Heart right ventricle (tissue), 16 donors: ENCODE measurements at regions not wholly inside any gene's neighbourhood (a gene's known extent, or its start where the extent isn't known, plus 50 kb on each side); places are given as distances from the start of the nearest gene placed in this dataset.
A peak's percentile ranks its signal among the peaks of the same experiment; 100 is the strongest.

ENCODE experiments used
- ATAC-seq, 8 donors: fragments of 200-7000 bp; cut with Tn5 transposase; one replicate each; pipeline ENCODE4 v1.9.1; 2020; ENCODE audit warnings: mild to moderate bottlenecking in 8 of 8, moderate library complexity in 8 of 8, moderate number of reproducible peaks in 1 of 8
- DNase-seq, 2 donors: peaks; one replicate each; pipeline ENCODE4 v3.0.0-alpha.2; 2020
- H3K27ac ChIP-seq, 10 donors: fragments of 200-600 bp; sonication (generic) in 2 of 10; one replicate each; pipeline versions ENCODE4 v1.5.0 to v1.8.0; 2020 to 2022; ENCODE audit warnings: mild to moderate bottlenecking in 3 of 10
- H3K27me3 ChIP-seq, 7 donors: fragments of 200-600 bp; one replicate each; pipeline ENCODE4 v1.8.0; 2021 to 2022; ENCODE audit warnings: mild to moderate bottlenecking in 2 of 7
- H3K36me3 ChIP-seq, 9 donors: fragments of 200-600 bp; sonication (generic) in 1 of 9; one replicate each; pipeline versions ENCODE4 v1.5.0 to v1.8.0; 2020 to 2022; ENCODE audit warnings: mild to moderate bottlenecking in 2 of 9
- H3K4me1 ChIP-seq, 9 donors: fragments of 200-600 bp; sonication (generic) in 1 of 9; one replicate each; pipeline versions ENCODE4 v1.5.0 to v1.8.0; 2020 to 2022; ENCODE audit warnings: mild to moderate bottlenecking in 4 of 9
- H3K4me3 ChIP-seq, 10 donors: fragments of 200-600 bp; sonication (generic) in 2 of 10; one replicate each; pipeline versions ENCODE4 v1.5.0 to v1.8.0; 2020 to 2022; ENCODE audit warnings: mild to moderate bottlenecking in 7 of 10, moderate library complexity in 2 of 10
- H3K9me3 ChIP-seq, 11 donors: fragments of 200-600 bp in 10 of 11; sonication (generic) in 2 of 11; one replicate each; pipeline versions ENCODE4 v1.5.0 to v1.8.0; 2013 to 2022; ENCODE audit warnings: mild to moderate bottlenecking in 2 of 11, control low read depth in 1 of 11, moderate library complexity in 1 of 11
- WGBS, 2 donors: extraction: QIAGEN DNeasy Blood & Tissue Kit; methylation state at CpG; one replicate each; pipeline ENCODE4 v1.1.7; 2013; ENCODE audit warnings: inconsistent platforms in 1 of 2; 5-methylcytosine and 5-hydroxymethylcytosine counted together
- intact Hi-C, 10 donors: fragments of 100-400 bp; cut with DNase I; formaldehyde crosslinking; loops; one replicate each; pipeline versions ENCODE4 v1.11.1 to v1.14.2; 2022
- TF ChIP-seq, protein P1 (sequence below), 9 donors: fragments of 200-600 bp; sonication (generic) in 2 of 9; IDR thresholded peaks; one replicate each; pipeline versions ENCODE4 v1.5.0 to v1.8.0; 2021 to 2022; ENCODE audit warnings: antibody characterized with exemption in 9 of 9, mild to moderate bottlenecking in 5 of 9, moderate library complexity in 1 of 9
- donor health status: Arrhythmogenic right ventricular cardiomyopathy.
- donor health status: ischemic (EF 13 %, LVEDD 7.1; RV severe dilation, severe dysfunction).
- donor health status: healthy with polysubstance abuse.
- donor health status: DM: no; HTN: yes; CAD: no.
- donor health status: DM: no; HTN: no; CAD: no.
- donor health status: ischemic (EF 25% LVEDD 6.9; RV normal size, moderate dysfunction).
- donor health status: ischemic (EF 25% LVEDD 5.7; RV mildly dilated, moderate dysfunction).
- donor health status: healthy.
- donor health status: DM: yes; HTN: yes; CAD: no.
- donor health status: Ischemic cardiomyopathy.
- donor health status: ischemic (EF 35%, LVEDD 5.7; RV mildly dilated, moderate dysfunction).
- donor health status: nonischemic (EF 11% LVEDD 7.7; RV severe dilation, severe dysfunction).
- donor health status: DM: yes; HTN: yes; CAD: no.
- donor health status: PGD.
- donor health status: ischemic (EF 29% LVEDD 5.4; RV normal size, mild dysfunction).
- donor health status: nonischemic (EF 23%, LVEDD 6.1; RV moderate dilation, normal function).

DNA sequence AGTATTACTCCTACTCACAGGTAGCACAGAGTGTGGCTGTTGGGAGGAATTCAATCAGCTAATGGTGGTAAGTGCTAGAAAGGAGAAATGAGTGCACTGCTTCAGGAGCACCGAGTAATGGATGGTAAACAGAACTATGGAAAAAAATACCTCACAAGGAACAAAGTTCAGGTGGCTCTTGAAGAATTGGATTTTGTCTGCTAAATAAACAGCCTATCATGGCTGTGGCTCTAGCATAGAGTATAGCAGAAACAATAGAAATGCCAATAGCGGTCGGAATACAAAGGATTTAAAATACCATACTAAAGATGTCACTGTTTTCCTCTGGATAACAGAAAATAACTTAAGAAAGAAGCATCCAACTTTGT, 482.5 kb downstream of the NUP35 start:
- DNase-seq (no peak), ATAC-seq (no peak)
- H3K27me3 ChIP-seq, result no peaks in the 10 kb centered on the region
- H3K4me3 ChIP-seq, result no peak overlapping the region
- H3K9me3 ChIP-seq, result no peaks in the 10 kb centered on the region
- WGBS, 2 donors, result 82 to 84% methylated on average over 3 of the region's 3 CpGs
- intact Hi-C loops, result no loop called here
- no peaks in the 10 kb centered on the region for H3K4me1 ChIP-seq
- no peak overlapping the region for H3K27ac ChIP-seq
- H3K36me3 ChIP-seq, result no peaks in the 10 kb centered on the region
- TF ChIP-seq, protein P1, sequence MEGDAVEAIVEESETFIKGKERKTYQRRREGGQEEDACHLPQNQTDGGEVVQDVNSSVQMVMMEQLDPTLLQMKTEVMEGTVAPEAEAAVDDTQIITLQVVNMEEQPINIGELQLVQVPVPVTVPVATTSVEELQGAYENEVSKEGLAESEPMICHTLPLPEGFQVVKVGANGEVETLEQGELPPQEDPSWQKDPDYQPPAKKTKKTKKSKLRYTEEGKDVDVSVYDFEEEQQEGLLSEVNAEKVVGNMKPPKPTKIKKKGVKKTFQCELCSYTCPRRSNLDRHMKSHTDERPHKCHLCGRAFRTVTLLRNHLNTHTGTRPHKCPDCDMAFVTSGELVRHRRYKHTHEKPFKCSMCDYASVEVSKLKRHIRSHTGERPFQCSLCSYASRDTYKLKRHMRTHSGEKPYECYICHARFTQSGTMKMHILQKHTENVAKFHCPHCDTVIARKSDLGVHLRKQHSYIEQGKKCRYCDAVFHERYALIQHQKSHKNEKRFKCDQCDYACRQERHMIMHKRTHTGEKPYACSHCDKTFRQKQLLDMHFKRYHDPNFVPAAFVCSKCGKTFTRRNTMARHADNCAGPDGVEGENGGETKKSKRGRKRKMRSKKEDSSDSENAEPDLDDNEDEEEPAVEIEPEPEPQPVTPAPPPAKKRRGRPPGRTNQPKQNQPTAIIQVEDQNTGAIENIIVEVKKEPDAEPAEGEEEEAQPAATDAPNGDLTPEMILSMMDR (IDR thresholded peaks at IDR 0.05), result no peak

DNA sequence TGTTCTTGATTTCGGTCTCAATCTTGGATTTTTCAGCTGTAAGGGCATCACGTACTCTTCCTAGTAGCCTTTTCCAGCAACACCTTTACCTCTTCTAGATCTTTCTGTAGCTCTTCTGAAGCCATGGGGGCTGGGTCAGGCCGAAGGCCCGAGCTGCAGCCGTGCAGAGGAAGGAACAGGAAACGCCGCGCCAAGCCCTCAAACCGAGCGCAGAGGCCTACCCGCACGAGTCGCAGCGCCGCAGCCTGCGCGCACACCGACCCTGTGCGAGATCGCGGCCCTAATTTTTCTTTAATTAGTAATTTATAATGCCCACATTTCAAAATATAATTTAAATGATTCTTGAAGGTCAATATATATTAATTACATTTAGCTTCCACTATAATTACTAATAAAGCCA, 483.8 kb downstream of the NUP35 start:
- DNase-seq, result no peak
- no peak overlapping the region for H3K27ac ChIP-seq
- H3K4me1 ChIP-seq, result no peaks in the 10 kb centered on the region
- TF ChIP-seq, protein P1 (IDR thresholded peaks at IDR 0.05), result no peak
- H3K4me3 ChIP-seq, result no peak overlapping the region
- H3K36me3 ChIP-seq, result no peaks in the 10 kb centered on the region
- no peaks in the 10 kb centered on the region for H3K9me3 ChIP-seq
- no peaks in the 10 kb centered on the region for H3K27me3 ChIP-seq
- no peak for ATAC-seq
- intact Hi-C loops, result no loop called here
- 92 to 95% methylated on average over 21 of the region's 21 CpGs for WGBS, 2 donors

DNA sequence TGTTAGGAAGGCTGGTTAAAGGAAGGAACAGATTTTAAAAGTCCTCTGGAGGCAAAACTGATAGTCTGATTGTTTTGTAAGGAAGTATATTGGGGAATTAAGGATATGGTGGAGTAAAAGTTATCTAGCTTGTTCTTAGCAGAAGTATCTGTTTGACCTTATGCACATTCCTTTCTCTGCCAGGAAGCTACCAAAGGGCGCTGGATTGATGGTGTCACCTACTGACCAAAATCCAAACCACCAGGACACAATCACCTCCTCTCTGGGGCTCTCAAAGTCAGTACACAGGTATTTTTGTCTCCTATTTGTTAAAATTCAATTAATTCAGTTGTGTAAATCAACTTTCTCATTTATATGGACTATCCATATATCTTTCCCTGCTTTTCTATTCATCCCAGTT, 484.5 kb downstream of the NUP35 start:
- Histone ChIP-seq H3K36me3 (no peaks in the 10 kb centered on the region), H3K27ac (no peak overlapping the region), H3K27me3 (no peaks in the 10 kb centered on the region), H3K4me3 (no peak overlapping the region), H3K4me1 (peaks cover 0 to 2% (median 0%) of the 10 kb centered on the region in 9 donors), H3K9me3 (no peaks in the 10 kb centered on the region)
- 64 to 74% methylated on average over 1 of the region's 1 CpG for WGBS, 2 donors
- ATAC-seq, result peak in 1 of 8 donors; percentile 62
- TF ChIP-seq, protein P1 (IDR thresholded peaks at IDR 0.05), result peak in 2 of 9 donors; percentile 8 to 13
- DNase-seq, result no peak
- intact Hi-C loops, result no loop called here

DNA sequence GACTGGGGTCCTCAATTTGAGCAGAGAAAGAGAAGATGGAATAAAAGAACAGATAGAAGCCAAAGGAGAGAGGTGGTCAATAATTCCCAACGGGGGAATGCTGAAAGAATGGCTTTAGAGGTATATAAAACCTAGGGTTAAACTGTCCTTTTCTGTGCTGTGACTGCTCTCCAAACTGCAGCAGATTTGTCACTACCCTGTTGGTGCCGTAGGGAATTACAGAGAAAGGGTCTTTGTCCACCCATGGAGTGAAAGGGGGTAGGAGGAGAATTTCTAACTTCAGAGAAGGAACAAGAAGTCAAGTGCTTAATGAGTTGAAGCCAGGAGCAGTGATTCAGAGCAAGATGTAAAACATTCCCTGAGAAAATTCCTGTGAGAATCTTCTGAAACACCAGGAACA, 486.5 kb downstream of the NUP35 start:
- Histone ChIP-seq H3K27ac (no peak overlapping the region), H3K27me3 (no peaks in the 10 kb centered on the region), H3K4me1 (peaks cover 0 to 15% (median 0%) of the 10 kb centered on the region in 9 donors), H3K36me3 (no peaks in the 10 kb centered on the region), H3K9me3 (no peaks in the 10 kb centered on the region), H3K4me3 (no peak overlapping the region)
- ATAC-seq (no peak), DNase-seq (no peak)
- TF ChIP-seq, protein P1 (IDR thresholded peaks at IDR 0.05), result no peak
- intact Hi-C loops, result no loop called here
- WGBS, 2 donors, result 65 to 69% methylated on average over 2 of the region's 2 CpGs
